BLaER1 (cell line): ENCODE measurements at regions not wholly inside any gene's neighbourhood (a gene's known extent, or its start where the extent isn't known, plus 50 kb on each side); places are given as distances from the start of the nearest gene placed in this dataset.

Experiments used
- H3K27ac ChIP-seq: shearing (Covaris generic); formaldehyde crosslinking; 2 replicates; pipeline ENCODE4 v1.8.1; 2022
- H3K27me3 ChIP-seq: shearing (Covaris generic); formaldehyde crosslinking; 2 replicates; pipeline ENCODE4 v1.8.1; 2022
- H3K36me3 ChIP-seq: shearing (Covaris generic); formaldehyde crosslinking; 2 replicates; pipeline ENCODE4 v1.8.1; 2022
- H3K4me1 ChIP-seq: shearing (Covaris generic); formaldehyde crosslinking; 2 replicates; pipeline ENCODE4 v1.8.1; 2022
- H3K4me2 ChIP-seq: shearing (Covaris generic); formaldehyde crosslinking; 2 replicates; pipeline ENCODE4 v1.8.1; 2022
- H3K4me3 ChIP-seq: shearing (Covaris generic); formaldehyde crosslinking; 2 replicates; pipeline ENCODE4 v1.8.1; 2022
- H3K9ac ChIP-seq: shearing (Covaris generic); formaldehyde crosslinking; 2 replicates; pipeline ENCODE4 v1.8.1; 2022
- H3K9me3 ChIP-seq: shearing (Covaris generic); formaldehyde crosslinking; 2 replicates; pipeline ENCODE4 v1.8.1; 2022
- H4K20me1 ChIP-seq: shearing (Covaris generic); formaldehyde crosslinking; 2 replicates; pipeline ENCODE4 v1.8.1; 2022
- Cebpa-rat ChIP-seq: shearing (Covaris generic); IDR thresholded peaks from 2 replicates; pipeline ENCODE4 v1.8.1; 2022

GRCh38 chr18:57087644-57088376, 59.1 kb upstream of the BOD1L2 start:
- Histone ChIP-seq H3K4me2 (peak overlapping the region; percentile 79; the same call in 1 of the 2 replicates), H3K27ac (no peak overlapping the region), H3K9ac (no peak overlapping the region), H3K4me1 (peaks cover 39% of the 10 kb centered on the region), H3K27me3 (peaks cover 40% of the 10 kb centered on the region), H3K36me3 (no peaks in the 10 kb centered on the region), H3K9me3 (peaks cover 15% of the 10 kb centered on the region), H4K20me1 (peaks cover 13% of the 10 kb centered on the region; the same call in 1 of the 2 replicates), H3K4me3 (no peak overlapping the region)
- TF ChIP-seq Cebpa-rat: no peak

- H4K20me1 ChIP-seq: peaks cover 13% of the 10 kb centered on the region; the same call in 1 of the 2 replicates
- peaks cover 4% of the 10 kb centered on the region; the same call in 1 of the 2 replicates for H3K9me3 ChIP-seq
- peak overlapping the region; percentile 79 for H3K4me2 ChIP-seq
- no peaks in the 10 kb centered on the region for H3K36me3 ChIP-seq
- H3K9ac ChIP-seq: no peak overlapping the region
- no peak overlapping the region for H3K27ac ChIP-seq
- H3K4me1 ChIP-seq: peaks cover 39% of the 10 kb centered on the region
- peaks cover 29% of the 10 kb centered on the region for H3K27me3 ChIP-seq
- no peak for TF ChIP-seq Cebpa-rat
- no peak overlapping the region for H3K4me3 ChIP-seq
Measured at GRCh38 chr18:57088883-57089282, 58.0 kb upstream of the BOD1L2 start.

- H3K27ac ChIP-seq: no peak overlapping the region
- no peaks in the 10 kb centered on the region for H3K9me3 ChIP-seq
- peaks cover 13% of the 10 kb centered on the region; the same call in 1 of the 2 replicates for H4K20me1 ChIP-seq
- H3K4me1 ChIP-seq: peaks cover 33% of the 10 kb centered on the region
- peak overlapping the region; percentile 79 for H3K4me2 ChIP-seq
- no peak overlapping the region for H3K9ac ChIP-seq
- H3K4me3 ChIP-seq: no peak overlapping the region
- H3K27me3 ChIP-seq: peaks cover 21% of the 10 kb centered on the region
- H3K36me3 ChIP-seq: no peaks in the 10 kb centered on the region
- TF ChIP-seq Cebpa-rat: no peak
Measured at GRCh38 chr18:57089702-57090101, 57.2 kb upstream of the BOD1L2 start.

- Histone ChIP-seq H3K27me3 (peaks cover 12% of the 10 kb centered on the region; the same call in 1 of the 2 replicates), H3K4me1 (peaks cover 27% of the 10 kb centered on the region), H3K9me3 (no peaks in the 10 kb centered on the region), H3K27ac (no peak overlapping the region), H3K36me3 (no peaks in the 10 kb centered on the region), H3K4me3 (no peak overlapping the region), H3K4me2 (no peak overlapping the region), H3K9ac (no peak overlapping the region), H4K20me1 (peaks cover 13% of the 10 kb centered on the region; the same call in 1 of the 2 replicates)
- TF ChIP-seq Cebpa-rat: no peak
Measured at GRCh38 chr18:57091231-57091630, 55.7 kb upstream of the BOD1L2 start.

- no peak overlapping the region for H3K27ac ChIP-seq
- peaks cover 5% of the 10 kb centered on the region; the same call in 1 of the 2 replicates for H4K20me1 ChIP-seq
- no peak overlapping the region for H3K4me2 ChIP-seq
- no peak overlapping the region for H3K4me3 ChIP-seq
- peaks cover 16% of the 10 kb centered on the region for H3K4me1 ChIP-seq
- H3K9me3 ChIP-seq: no peaks in the 10 kb centered on the region
- no peak overlapping the region for H3K9ac ChIP-seq
- no peaks in the 10 kb centered on the region for H3K36me3 ChIP-seq
- no peak for TF ChIP-seq Cebpa-rat
- no peaks in the 10 kb centered on the region for H3K27me3 ChIP-seq
Measured at GRCh38 chr18:57094175-57094574, 52.7 kb upstream of the BOD1L2 start.

- Histone ChIP-seq H3K4me2 (no peak overlapping the region), H3K27me3 (no peaks in the 10 kb centered on the region), H3K4me1 (no peaks in the 10 kb centered on the region), H3K4me3 (no peak overlapping the region), H3K9ac (no peak overlapping the region), H4K20me1 (no peaks in the 10 kb centered on the region), H3K9me3 (0 out of 2 replicates have a peak, but pooled peaks cover 4% of the 10 kb centered on the region), H3K27ac (no peak overlapping the region), H3K36me3 (no peaks in the 10 kb centered on the region)
- no peak for TF ChIP-seq Cebpa-rat
Measured at GRCh38 chr18:57095884-57096283, 51.0 kb upstream of the BOD1L2 start.
